Upper lobe of left lung (tissue), 6 donors: ENCODE measurements at regions not wholly inside any gene's neighbourhood (a gene's known extent, or its start where the extent isn't known, plus 50 kb on each side); places are given as distances from the start of the nearest gene placed in this dataset.
"Not testable (repeated sequence)": the region's sequence is repeated elsewhere in the genome, so short reads cannot be mapped to it uniquely, and the experiment has no call there.

Experiments
- ATAC-seq, 2 donors: fragments of 200-7000 bp; cut with Tn5 transposase; one replicate each; pipeline ENCODE4 v1.9.1; 2022; ENCODE audit warnings: mild to moderate bottlenecking in 2 of 2, moderate library complexity in 2 of 2; ENCODE audit not compliant: low FRiP score in 2 of 2
- DNase-seq, 2 donors: peaks; one replicate each; pipeline ENCODE4 v3.0.0-alpha.2; 2019 to 2020
- H3K27ac ChIP-seq, 4 donors: fragments of 200-600 bp; sonication (generic); one replicate each; pipeline ENCODE4 v1.5.1; 2016 to 2019
- H3K27me3 ChIP-seq, 4 donors: fragments of 200-600 bp; sonication (generic); one replicate each; pipeline ENCODE4 v1.5.1; 2017 to 2019
- H3K36me3 ChIP-seq, 4 donors: fragments of 200-600 bp; sonication (generic); one replicate each; pipeline ENCODE4 v1.5.1; 2016 to 2019
- H3K4me1 ChIP-seq, 4 donors: fragments of 200-600 bp; sonication (generic); one replicate each; pipeline ENCODE4 v1.5.1; 2018 to 2019
- H3K4me3 ChIP-seq, 4 donors: fragments of 200-600 bp; sonication (generic); one replicate each; pipeline ENCODE4 v1.5.1; 2017 to 2019; ENCODE audit warnings: mild to moderate bottlenecking in 2 of 4, moderate library complexity in 1 of 4
- H3K9me3 ChIP-seq, 4 donors: fragments of 200-600 bp; sonication (generic); one replicate each; pipeline ENCODE4 v1.5.1; 2018 to 2019
- CTCF ChIP-seq, 6 experiments: fragments of 450-650 bp in 4 of 6; fragments of 200-600 bp in 2 of 6; sonication (generic) in 2 of 6; IDR thresholded peaks; one replicate each; pipeline ENCODE4 v1.5.1; 2016 to 2019; ENCODE audit warnings: antibody characterized with exemption in 6 of 6
- EP300 ChIP-seq, 4 donors: sonication (generic); formaldehyde crosslinking; IDR thresholded peaks; one replicate each; pipeline ENCODE4 v1.5.1; 2017; ENCODE audit warnings: antibody characterized with exemption in 4 of 4, control low read depth in 2 of 4
- POLR2A ChIP-seq, 4 donors: fragments of 450-650 bp; IDR thresholded peaks; one replicate each; pipeline ENCODE4 v1.5.1; 2016 to 2017; ENCODE audit warnings: antibody characterized with exemption in 4 of 4, mild to moderate bottlenecking in 2 of 4
- POLR2AphosphoS5 ChIP-seq, 2 donors: sonication (generic); formaldehyde crosslinking; IDR thresholded peaks; one replicate each; pipeline ENCODE4 v1.5.1; 2017; ENCODE audit warnings: antibody characterized with exemption in 2 of 2
- WGBS, 2 donors: methylation state at CpG; one replicate each; pipeline ENCODE4 v1.1.5; 2017 to 2018; 5-methylcytosine and 5-hydroxymethylcytosine counted together
- donor health status: DM: no; HTN: no; CAD: no; lungs with moderate emphysema.
- donor health status: DM: no; HTN: yes; CAD: no; lungs with severe emphysema.

GRCh38 chr1:245102149-245102548 is 52.6 kb upstream of the KIF26B start:
- 99% methylated on average over 6 of the region's 6 CpGs for WGBS, 2 donors
- H3K4me1 ChIP-seq, H3K4me3 ChIP-seq, H3K9me3 ChIP-seq, H3K27me3 ChIP-seq, ATAC-seq, H3K36me3 ChIP-seq, DNase-seq, H3K27ac ChIP-seq: not testable (repeated sequence)

GRCh38 chr1:245099401-245099800 is 55.4 kb upstream of the KIF26B start:
- no peaks in the 10 kb centered on the region for H3K27me3 ChIP-seq
- DNase-seq = peak in 1 of 2 donors; percentile 62
- no peak for TF ChIP-seq CTCF (IDR thresholded peaks at IDR 0.05)
- no peak for TF ChIP-seq POLR2A (IDR thresholded peaks at IDR 0.05)
- no peak for TF ChIP-seq POLR2AphosphoS5 (IDR thresholded peaks at IDR 0.05)
- no peak for TF ChIP-seq EP300 (IDR thresholded peaks at IDR 0.05)
- H3K4me1 ChIP-seq = no peaks in the 10 kb centered on the region
- no peaks in the 10 kb centered on the region for H3K9me3 ChIP-seq
- no peak overlapping the region for H3K27ac ChIP-seq
- WGBS, 2 donors = 79 to 89% methylated on average over 8 of the region's 8 CpGs
- no peaks in the 10 kb centered on the region for H3K36me3 ChIP-seq
- H3K4me3 ChIP-seq = no peak overlapping the region
- peak in 1 of 2 donors; percentile 30 for ATAC-seq

GRCh38 chr1:245098924-245099323 is 55.9 kb upstream of the KIF26B start:
- no peaks in the 10 kb centered on the region for H3K9me3 ChIP-seq
- H3K27ac ChIP-seq = no peak overlapping the region
- no peaks in the 10 kb centered on the region for H3K4me1 ChIP-seq
- no peak for DNase-seq
- no peaks in the 10 kb centered on the region for H3K36me3 ChIP-seq
- H3K27me3 ChIP-seq = no peaks in the 10 kb centered on the region
- no peak overlapping the region for H3K4me3 ChIP-seq
- no peak for TF ChIP-seq POLR2AphosphoS5 (IDR thresholded peaks at IDR 0.05)
- no peak for TF ChIP-seq POLR2A (IDR thresholded peaks at IDR 0.05)
- TF ChIP-seq EP300 (IDR thresholded peaks at IDR 0.05) = no peak
- TF ChIP-seq CTCF (IDR thresholded peaks at IDR 0.05) = no peak
- WGBS, 2 donors = 97% methylated on average over 6 of the region's 6 CpGs
- ATAC-seq = no peak

GRCh38 chr1:245096311-245097066 is 58.3 kb upstream of the KIF26B start:
- ATAC-seq = no peak
- peaks cover 0 to 7% (median 1%) of the 10 kb centered on the region in 4 donors for H3K4me1 ChIP-seq
- H3K36me3 ChIP-seq = no peaks in the 10 kb centered on the region
- H3K4me3 ChIP-seq = no peak overlapping the region
- no peaks in the 10 kb centered on the region for H3K27me3 ChIP-seq
- DNase-seq = no peak
- no peak overlapping the region for H3K27ac ChIP-seq
- WGBS, 2 donors = 77 to 84% methylated on average over 5 of the region's 5 CpGs
- no peaks in the 10 kb centered on the region for H3K9me3 ChIP-seq
- no peak for TF ChIP-seq CTCF (IDR thresholded peaks at IDR 0.05)
- no peak for TF ChIP-seq POLR2A (IDR thresholded peaks at IDR 0.05)
- TF ChIP-seq EP300 (IDR thresholded peaks at IDR 0.05) = no peak
- TF ChIP-seq POLR2AphosphoS5 (IDR thresholded peaks at IDR 0.05) = no peak

GRCh38 chr1:245095903-245096302 is 58.9 kb upstream of the KIF26B start:
- H3K27me3 ChIP-seq = no peaks in the 10 kb centered on the region
- ATAC-seq (no peak), DNase-seq (no peak)
- H3K9me3 ChIP-seq = no peaks in the 10 kb centered on the region
- no peak overlapping the region for H3K4me3 ChIP-seq
- no peaks in the 10 kb centered on the region for H3K36me3 ChIP-seq
- H3K4me1 ChIP-seq = peaks cover 0 to 11% (median 1%) of the 10 kb centered on the region in 4 donors
- 59 to 72% methylated on average over 1 of the region's 1 CpG for WGBS, 2 donors
- TF ChIP-seq POLR2A (IDR thresholded peaks at IDR 0.05) (no peak), POLR2AphosphoS5 (IDR thresholded peaks at IDR 0.05) (no peak), CTCF (IDR thresholded peaks at IDR 0.05) (no peak), EP300 (IDR thresholded peaks at IDR 0.05) (no peak)
- H3K27ac ChIP-seq = no peak overlapping the region
